AG08396 (cell line): ENCODE measurements at regions not wholly inside any gene's neighbourhood (a gene's known extent, or its start where the extent isn't known, plus 50 kb on each side); places are given as distances from the start of the nearest gene placed in this dataset.

Source experiments
- DNase-seq: peaks from one replicate; pipeline ENCODE4 v3.0.0; 2012; ENCODE audit warnings: low spot score, mixed read lengths

DNA sequence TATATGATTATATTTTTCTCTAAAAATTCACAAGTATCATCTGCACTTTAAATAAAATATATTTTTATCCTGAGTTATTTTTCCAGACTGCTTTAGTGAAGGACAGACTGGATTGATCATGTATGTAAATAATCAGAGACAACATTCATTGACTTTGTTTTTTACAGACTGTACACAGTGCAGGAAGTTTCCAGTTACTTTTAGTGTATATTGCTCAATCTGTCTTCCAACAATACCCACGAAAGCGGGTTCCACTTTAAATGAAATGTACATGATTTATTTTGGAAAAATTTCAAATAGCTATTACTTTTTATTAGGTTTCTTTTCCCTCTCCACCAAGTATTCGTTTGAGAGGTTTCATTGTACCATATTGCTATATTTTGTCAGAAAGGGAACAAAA is 497.0 kb downstream of the FSCB start:
- DNase-seq: no peak

DNA sequence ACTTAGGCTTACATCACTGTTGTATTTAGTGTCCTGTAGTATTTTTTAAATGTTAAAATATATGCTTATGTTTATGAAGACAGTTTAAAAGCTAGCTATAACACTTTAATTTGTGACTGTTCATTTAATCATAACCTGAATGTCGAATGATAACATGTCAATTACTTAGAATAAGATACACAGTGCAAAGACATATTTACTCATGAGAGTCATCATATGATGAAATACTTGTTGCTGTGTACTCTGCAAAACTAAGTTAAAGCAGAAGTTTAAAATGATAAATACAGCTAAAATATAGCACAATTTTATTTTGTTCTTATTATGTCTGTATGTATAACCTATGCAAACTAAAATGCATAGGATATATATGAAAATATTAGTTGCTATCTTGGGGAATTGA is 497.4 kb downstream of the FSCB start:
- DNase-seq: no peak

DNA sequence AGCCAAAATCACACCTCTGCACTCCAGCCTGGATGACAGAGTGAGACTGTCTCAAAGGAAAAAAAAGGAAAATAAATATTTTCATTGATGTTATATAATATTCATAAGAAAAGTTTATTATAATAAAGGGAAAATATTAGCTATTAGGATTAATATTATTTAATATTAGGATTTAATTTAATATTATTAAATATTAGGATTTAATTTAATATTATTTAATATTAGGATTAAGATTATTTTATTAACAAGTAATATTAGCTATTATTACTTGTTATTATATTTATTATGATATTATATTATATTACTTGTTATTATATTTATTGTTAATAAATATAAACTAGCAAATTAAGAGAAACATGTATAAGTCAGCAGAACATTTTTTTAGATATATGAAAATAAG is 518.1 kb downstream of the FSCB start:
- no peak for DNase-seq

GRCh38 chr14:43983721-43984120 is 523.4 kb downstream of the FSCB start:
- DNase-seq: no peak

DNA sequence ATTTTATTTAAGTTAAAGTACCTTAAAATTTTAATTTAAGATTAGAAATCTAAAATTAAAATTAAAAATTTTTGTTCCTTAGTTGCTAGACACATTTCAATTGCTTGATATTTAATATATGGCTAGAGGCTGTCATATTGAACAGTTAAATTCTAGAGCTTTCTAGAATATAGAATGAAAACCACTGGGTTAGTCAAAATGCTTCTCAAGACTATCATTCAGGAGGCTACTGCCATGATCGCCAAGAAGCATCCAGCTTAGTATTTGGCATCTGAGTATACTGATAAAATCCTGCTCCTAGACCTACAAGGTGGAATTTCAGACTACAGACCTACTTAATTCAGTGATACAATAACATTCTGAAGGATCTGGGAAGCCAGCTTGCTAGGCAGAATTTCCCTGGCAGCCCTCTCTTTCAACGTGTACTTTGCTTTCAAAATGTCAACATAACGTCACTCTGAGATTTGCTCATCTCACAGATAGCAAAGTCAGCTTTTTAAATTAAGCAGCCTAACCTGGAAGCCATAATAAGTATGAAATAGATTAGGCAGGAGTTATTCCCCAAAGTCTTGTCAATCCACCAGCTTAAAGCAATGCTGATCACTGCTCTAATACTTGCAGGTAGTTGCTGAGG is 525.8 kb downstream of the FSCB start:
- DNase-seq: no peak

- no peak for DNase-seq
These were observed 550.3 kb downstream of the FSCB start for GRCh38 chr14:43956741-43957140.

DNA sequence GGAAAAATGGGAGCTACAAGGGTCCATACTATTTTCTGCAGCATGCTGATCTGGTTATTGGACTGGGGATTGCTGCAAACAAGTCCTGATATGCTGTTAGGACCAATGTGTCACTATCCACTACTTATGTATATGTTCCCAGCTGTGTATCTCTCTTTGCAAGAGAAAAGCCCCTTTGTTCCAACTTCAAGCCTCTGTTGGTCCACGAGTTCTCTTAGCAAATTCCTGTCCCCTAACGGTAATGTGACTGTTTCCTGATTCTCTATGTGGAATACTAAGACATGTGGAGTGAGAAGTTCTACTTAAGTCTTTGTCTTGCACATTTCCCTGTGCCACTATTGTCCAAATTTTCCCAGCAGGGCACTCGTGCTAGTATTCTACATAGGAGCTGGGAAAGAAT is 557.7 kb downstream of the FSCB start:
- no peak for DNase-seq

DNA sequence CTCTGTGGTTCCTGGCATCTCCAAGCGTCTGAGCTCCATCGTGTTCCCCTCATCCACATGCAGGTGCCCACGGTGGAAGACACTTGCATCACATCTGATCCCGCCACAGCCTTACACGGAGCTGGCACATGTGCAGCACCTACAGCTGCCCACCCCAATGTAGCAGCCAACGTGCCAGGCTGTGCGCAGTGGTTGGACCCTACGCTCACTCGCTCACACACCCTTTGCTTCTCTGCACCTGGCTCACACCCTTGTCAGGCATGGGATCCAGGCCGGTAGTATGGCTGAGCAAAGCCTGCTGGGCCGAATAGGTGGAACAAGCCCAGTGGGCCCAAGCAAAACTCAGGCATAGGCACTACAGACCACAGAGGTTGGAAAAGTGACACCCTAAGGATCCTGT is 567.2 kb downstream of the FSCB start:
- no peak for DNase-seq

- DNase-seq: no peak
These were observed 568.3 kb downstream of the FSCB start for GRCh38 chr14:43938588-43939281.

- no peak for DNase-seq
These were observed 570.1 kb downstream of the FSCB start for GRCh38 chr14:43937001-43937400.

DNA sequence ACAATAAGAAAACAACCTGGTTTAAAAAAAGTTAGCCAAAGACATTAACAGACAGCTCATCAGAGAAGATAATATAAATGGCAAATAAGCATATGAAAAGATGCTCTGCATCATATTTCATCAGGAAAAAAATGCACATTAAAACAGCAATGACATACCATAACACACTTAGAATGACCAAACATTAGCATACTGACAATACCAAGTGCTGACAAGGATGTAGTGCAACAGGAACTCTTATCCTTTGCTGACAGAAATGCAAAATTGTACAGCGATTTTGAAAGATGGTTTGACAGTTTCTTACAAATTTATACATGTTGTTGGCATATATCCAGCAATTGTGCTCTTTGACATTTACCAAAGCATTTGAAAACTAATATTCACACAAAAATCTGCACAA is 573.0 kb downstream of the FSCB start:
- DNase-seq: no peak

GRCh38 chr14:43914041-43914693 is 592.9 kb downstream of the FSCB start:
- DNase-seq: no peak

- DNase-seq: no peak
These were observed 603.9 kb downstream of the FSCB start for GRCh38 chr14:43903209-43903608.

- DNase-seq: no peak
These were observed 605.0 kb downstream of the FSCB start for GRCh38 chr14:43901911-43902673.

GRCh38 chr14:43900173-43900655 is 606.9 kb downstream of the FSCB start:
- DNase-seq: no peak

DNA sequence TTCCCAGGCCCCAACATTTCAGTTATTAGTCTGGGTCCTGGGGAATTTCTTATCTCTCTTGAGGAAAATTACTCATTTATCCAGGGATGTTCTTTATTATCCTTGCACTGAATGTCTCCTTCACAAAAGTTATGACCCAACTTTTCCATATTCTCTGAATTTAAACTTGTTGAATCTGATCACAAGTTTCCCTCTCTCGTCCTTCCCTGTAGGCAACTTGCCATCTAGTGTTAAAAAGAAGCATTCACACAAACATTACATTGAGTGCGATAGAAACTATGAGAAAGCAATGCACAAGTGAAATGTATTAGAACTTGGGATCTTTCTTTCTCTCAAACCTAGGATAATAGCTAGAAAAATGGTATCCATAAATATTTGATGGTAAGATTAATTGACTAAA is 608.4 kb downstream of the FSCB start:
- no peak for DNase-seq

GRCh38 chr14:43896044-43896443 is 611.0 kb downstream of the FSCB start:
- no peak for DNase-seq

DNA sequence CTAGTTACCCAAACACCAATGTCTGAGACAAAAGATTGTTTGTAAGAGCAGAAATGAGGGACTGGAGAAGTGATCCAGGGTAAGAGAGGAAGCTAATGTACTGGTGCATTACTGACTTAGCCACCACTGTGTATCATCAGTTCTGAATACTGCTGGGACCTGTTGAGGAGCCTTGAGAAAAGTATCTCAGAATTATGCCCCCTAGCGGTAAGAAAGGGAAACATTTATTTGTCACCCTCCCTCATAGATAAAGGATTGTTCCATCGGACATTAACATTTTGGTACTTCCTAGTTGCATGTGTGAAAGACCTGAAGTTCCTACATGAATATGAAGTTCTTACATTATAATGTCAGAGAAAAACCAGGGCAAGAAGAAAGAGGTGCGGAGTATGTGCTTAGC is 612.5 kb downstream of the FSCB start:
- no peak for DNase-seq

GRCh38 chr14:43887523-43887922 is 619.6 kb downstream of the FSCB start:
- DNase-seq: no peak

GRCh38 chr14:43877351-43877960 is 629.6 kb downstream of the FSCB start:
- no peak for DNase-seq

- no peak for DNase-seq
These were observed 634.1 kb downstream of the FSCB start for GRCh38 chr14:43872752-43873655.
